ENCODE measurements at regions not wholly inside any gene's neighbourhood (a gene's known extent, or its start where the extent isn't known, plus 50 kb on each side); places are given as distances from the start of the nearest gene placed in this dataset.

- H2AFZ ChIP-seq (ENCODE audit: low read depth, low read length): no peak overlapping the region
- DNase-seq (ENCODE audit: extremely low read depth in 1 of 4, low spot score in 3 of 4): no peak
- no peak for ATAC-seq
- WGBS (ENCODE audit: insufficient coverage, low coverage, missing lambda C conversion rate): 29% methylated on average over 1 of the region's 1 CpG
- CTCF ChIA-PET (ENCODE audit: low intra/inter-chr PET ratio): no interaction called here
- no peak overlapping the region for H3K27ac ChIP-seq (ENCODE audit: extremely low read depth, low read depth, low read length)
- POLR2A ChIA-PET: no interaction called here
- intact Hi-C loops (cut with micrococcal nuclease): no loop called here
- no peaks in the 10 kb centered on the region for H3K9me3 ChIP-seq (replicated peaks; ENCODE audit: control insufficient read depth, insufficient read depth, low read depth, low read length)
- TF ChIP-seq RBM17 (IDR thresholded peaks at IDR 0.05; ENCODE audit: borderline replicate concordance, low read depth, low read length) (no peak), HEY1 (CRISPR knock-in tag; IDR thresholded peaks at IDR 0.05; ENCODE audit: borderline replicate concordance) (no peak), GATAD2B (IDR thresholded peaks at IDR 0.05; ENCODE audit: borderline replicate concordance) (no peak), ZFX (CRISPR knock-in tag; IDR thresholded peaks at IDR 0.05) (no peak), POLR3A (IDR thresholded peaks at IDR 0.05; ENCODE audit: borderline replicate concordance, extremely low read depth, insufficient read depth, insufficient read length) (no peak), DACH1 (IDR thresholded peaks at IDR 0.05; ENCODE audit: partially characterized antibody) (no peak), ZNF263 (CRISPR knock-in tag; IDR thresholded peaks at IDR 0.05; ENCODE audit: borderline replicate concordance) (no peak), SAFB2 (IDR thresholded peaks at IDR 0.05; ENCODE audit: borderline replicate concordance, low read depth, low read length, severe bottlenecking) (no peak), CAMTA2 (CRISPR knock-in tag; conservative IDR thresholded peaks at IDR 0.05) (no peak), ZC3H4 (CRISPR knock-in tag; IDR thresholded peaks at IDR 0.05; ENCODE audit: borderline replicate concordance) (no peak), RAD51 (IDR thresholded peaks at IDR 0.05; ENCODE audit: borderline replicate concordance, low read depth) (no peak), ZSCAN32 (CRISPR knock-in tag; IDR thresholded peaks at IDR 0.05) (no peak)
- TF ChIP-seq, protein P1, sequence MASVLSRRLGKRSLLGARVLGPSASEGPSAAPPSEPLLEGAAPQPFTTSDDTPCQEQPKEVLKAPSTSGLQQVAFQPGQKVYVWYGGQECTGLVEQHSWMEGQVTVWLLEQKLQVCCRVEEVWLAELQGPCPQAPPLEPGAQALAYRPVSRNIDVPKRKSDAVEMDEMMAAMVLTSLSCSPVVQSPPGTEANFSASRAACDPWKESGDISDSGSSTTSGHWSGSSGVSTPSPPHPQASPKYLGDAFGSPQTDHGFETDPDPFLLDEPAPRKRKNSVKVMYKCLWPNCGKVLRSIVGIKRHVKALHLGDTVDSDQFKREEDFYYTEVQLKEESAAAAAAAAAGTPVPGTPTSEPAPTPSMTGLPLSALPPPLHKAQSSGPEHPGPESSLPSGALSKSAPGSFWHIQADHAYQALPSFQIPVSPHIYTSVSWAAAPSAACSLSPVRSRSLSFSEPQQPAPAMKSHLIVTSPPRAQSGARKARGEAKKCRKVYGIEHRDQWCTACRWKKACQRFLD (CRISPR knock-in tag; IDR thresholded peaks at IDR 0.05): no peak
- no peak overlapping the region for H3K9ac ChIP-seq (ENCODE audit: insufficient read depth in 1 of 2, low read depth in 2 of 2, low read length in 2 of 2)
- no TSS peak for BruUV-seq (replicated peaks)
- no peaks in the 10 kb centered on the region for H3K4me1 ChIP-seq (replicated peaks in 1 of 2; ENCODE audit: control insufficient read depth in 2 of 2, insufficient read depth in 2 of 2, low read length in 2 of 2)
- no peak overlapping the region for H3K4me3 ChIP-seq
- no peaks in the 10 kb centered on the region for H3K9me1 ChIP-seq (ENCODE audit: control insufficient read depth, insufficient read depth, low read length)
- H3K27me3 ChIP-seq (ENCODE audit: control insufficient read depth in 2 of 2, insufficient read depth in 2 of 2, low read length in 2 of 2): no peaks in the 10 kb centered on the region
- no peaks in the 10 kb centered on the region for H3K36me3 ChIP-seq (ENCODE audit: control insufficient read depth, insufficient read depth, low read length)
- no peaks in the 10 kb centered on the region for H4K20me1 ChIP-seq (replicated peaks; ENCODE audit: control insufficient read depth, insufficient read depth, low read length)
- in situ Hi-C loops (cut with MboI): no loop called here
- no peak overlapping the region for H3K4me2 ChIP-seq (ENCODE audit: insufficient read depth, low read length)
- no peaks in the 10 kb centered on the region for H3K79me2 ChIP-seq (ENCODE audit: control insufficient read depth, insufficient read depth, low read length)
- no peak for FAIRE-seq
These were observed 194.1 kb upstream of the PLEKHA5 start for GRCh38 chr12:18935371-18935965.

All from K562 (cell line).